Inflammatory macrophage treated with lipopolysaccharide for 1 hour (primary cell): ENCODE measurements at regions not wholly inside any gene's neighbourhood (a gene's known extent, or its start where the extent isn't known, plus 50 kb on each side); places are given as distances from the start of the nearest gene placed in this dataset.
"Not testable (repeated sequence)": the region's sequence is repeated elsewhere in the genome, so short reads cannot be mapped to it uniquely, and the experiment has no call there.

Experiments
- DNase-seq, 2 donors: peaks; one replicate each; pipeline ENCODE4 v3.0.0-alpha.2; 2020 to 2022

DNA sequence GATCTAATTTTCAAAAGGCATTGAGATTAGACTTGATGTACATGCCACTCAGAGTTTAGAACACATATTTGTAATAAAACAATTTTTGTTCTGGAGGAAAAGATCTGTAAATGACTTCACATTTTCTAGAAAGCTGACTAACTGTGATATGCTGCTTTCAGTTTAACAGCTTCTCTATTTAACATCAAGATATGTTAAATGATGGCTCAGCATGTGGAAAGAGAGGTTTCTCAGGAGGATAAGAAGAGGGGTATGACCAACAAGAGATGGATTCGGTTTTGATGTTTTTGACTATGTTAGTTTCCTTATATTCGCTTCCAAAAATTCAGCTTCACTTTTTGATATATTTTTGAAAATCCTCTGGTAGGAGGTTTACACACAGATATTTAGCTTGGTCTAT lies 698.7 kb downstream of the GLUD2 start:
- DNase-seq = no peak

DNA sequence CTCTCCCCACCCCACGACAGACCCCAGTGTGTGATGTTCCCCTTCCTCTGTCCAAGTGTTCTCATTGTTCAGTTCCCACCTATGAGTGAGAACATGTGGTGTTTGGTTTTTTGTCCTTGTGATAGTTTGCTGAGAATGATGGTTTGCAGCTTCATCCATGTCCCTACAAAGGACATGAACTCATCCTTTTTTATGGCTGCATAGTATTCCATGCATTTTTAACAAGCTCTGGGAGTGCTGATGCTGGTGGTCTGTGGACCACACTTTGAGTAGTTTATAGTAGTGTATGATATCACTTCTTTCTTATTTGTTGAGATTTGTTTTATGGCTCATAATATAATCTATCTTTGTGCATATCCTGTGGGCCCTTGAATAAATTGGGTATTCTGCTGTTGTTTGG lies 706.2 kb downstream of the GLUD2 start:
- not testable (repeated sequence) for DNase-seq

- no peak for DNase-seq
Observed at GRCh38 chrX:121754301-121754700, 706.9 kb downstream of the GLUD2 start.

DNA sequence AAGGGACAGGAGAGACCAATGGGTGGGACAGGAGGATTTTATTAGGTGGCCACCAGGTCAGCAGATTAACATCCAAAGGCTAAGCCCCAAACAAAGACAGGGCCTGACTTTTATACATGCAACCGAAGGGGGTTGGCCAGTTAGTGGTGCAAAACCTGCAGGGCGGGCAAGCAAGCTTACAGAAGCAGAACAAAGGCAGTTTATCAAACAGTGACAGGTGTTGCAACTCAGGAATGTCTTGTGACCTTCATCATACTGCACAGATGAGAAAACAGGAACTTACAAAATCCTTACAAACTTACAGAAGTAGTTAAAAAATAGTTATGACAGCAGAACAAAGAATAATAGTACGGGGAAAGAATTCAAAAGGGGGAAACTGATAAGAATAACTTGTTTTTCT lies 708.1 kb downstream of the GLUD2 start:
- no peak for DNase-seq

DNA sequence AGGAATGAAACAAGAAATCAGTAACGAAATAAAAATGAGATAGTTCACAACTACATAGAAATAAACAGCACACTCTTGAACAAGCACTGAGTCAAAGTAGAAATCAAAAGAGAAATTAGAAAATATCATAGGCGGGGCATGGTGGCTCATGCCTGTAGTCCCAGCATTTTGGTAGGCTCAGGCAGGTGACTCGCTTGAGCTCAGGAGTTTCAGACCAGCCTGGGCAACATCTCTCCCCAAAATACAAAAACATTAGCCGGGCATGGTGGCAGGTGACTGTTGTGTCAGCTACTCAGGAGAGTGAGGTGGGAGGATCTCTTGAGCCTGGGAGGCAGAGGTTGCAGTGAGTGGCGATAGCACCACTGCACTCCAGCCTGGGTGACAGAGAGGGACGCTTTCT lies 714.4 kb downstream of the GLUD2 start:
- DNase-seq = no peak

- DNase-seq = no peak
Observed at GRCh38 chrX:121763671-121764070, 716.3 kb downstream of the GLUD2 start.

- DNase-seq = not testable (repeated sequence)
Observed at GRCh38 chrX:121768210-121768609, 720.8 kb downstream of the GLUD2 start.

GRCh38 chrX:121781991-121782390 lies 734.6 kb downstream of the GLUD2 start:
- no peak for DNase-seq

- no peak for DNase-seq
Observed at GRCh38 chrX:121782544-121782943, 735.1 kb downstream of the GLUD2 start.

DNA sequence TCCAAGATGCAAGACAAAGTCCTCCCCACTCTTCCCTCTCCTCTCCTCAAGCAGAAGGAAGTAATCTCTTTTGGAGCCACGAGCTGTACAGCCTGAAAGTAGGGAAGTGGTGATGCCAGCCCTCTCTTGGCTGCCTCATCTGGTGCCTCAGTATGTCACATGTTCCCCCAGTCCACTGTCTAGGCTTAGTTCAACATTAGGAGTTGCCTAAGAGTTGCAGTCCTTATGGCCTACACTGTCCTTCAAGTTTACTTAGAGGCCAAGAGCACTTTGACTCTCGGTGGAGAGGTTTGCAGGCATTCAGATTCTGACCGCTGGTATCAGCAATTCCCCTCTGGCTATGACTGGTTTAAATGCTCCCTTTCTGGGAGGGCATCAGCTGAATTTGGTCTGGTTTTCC lies 735.6 kb downstream of the GLUD2 start:
- no peak for DNase-seq

GRCh38 chrX:121802881-121803412 lies 755.5 kb downstream of the GLUD2 start:
- no peak for DNase-seq

GRCh38 chrX:121823406-121823805 lies 776.0 kb downstream of the GLUD2 start:
- DNase-seq = no peak

DNA sequence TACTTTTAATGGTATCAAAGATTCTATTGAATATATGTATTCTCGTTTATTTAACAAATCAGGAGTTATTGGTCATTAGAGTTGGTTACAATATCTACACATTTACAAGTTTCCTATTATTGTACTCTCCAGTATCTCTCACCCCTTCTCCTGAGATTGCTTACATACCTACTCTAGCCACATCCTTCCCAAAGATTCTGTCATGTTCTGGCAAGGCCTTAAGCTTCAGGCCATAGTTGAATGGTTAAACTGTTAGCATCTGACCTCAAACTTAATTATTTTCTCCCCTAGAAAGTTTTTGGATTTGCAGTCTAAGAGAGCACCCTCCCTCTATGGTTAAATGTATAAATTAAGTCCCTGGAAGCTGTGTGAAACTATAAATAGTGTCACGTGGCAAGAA lies 784.2 kb downstream of the GLUD2 start:
- DNase-seq = no peak

- DNase-seq = no peak
Observed at GRCh38 chrX:121832446-121832845, 785.0 kb downstream of the GLUD2 start.

DNA sequence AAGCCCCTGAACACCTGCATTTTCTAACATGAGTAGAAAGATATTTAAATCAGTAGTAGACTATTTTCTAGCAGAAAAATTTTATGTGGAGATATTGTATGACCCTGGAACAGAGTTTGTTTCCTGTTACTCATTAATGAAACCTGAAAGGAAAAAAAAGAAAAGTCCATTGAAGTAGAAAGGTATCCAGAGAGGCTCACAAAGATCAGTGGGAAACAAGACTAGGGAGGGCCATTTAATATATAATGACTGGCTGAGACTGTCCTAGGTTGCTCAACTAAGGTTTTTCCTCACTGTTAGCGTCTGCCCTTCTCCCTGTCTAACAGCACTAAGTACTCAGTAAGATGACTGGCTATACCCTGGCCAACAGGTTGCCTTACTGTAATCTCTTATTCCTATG lies 788.6 kb downstream of the GLUD2 start:
- DNase-seq = no peak

- no peak for DNase-seq
Observed at GRCh38 chrX:121851033-121851432, 803.6 kb downstream of the GLUD2 start.

DNA sequence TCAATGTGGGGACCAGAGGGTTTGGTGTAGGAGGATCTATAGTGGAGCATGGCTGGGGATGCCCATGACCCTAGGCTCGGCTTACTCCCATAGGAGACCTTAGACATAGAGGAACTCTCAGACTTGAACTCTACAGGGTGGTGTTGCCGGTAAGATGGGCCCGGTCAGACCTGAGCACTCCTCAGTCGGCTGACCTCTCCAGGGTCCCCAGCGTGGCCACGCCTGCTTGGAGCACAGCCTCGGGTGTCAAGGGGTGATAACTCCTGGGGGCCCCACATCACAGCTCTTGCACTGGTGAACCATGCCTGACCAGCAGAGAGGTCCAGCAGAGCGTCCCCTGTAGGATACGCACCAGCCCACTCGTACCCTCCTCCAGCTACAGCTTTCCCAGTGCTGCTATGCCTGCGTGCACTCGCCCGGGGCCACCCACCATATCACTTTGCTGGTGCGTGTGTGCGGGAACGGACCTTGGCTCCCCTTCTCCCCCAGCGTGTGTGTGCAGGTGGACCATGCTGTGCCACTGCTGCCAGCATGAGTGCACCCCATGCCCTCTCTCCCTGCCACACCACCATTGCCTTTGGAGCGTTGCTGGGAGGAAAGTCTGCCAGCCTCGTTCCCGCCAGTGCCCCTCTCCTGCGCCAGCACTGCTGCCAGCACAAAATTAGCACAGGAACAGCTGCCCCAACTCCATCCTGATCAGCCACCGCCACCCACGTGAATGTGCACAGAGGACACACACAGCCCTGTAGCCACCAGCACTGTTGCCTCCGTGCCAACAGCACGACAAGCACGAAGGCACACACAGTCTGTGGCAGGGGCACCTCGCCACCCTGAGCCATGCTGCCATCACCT lies 806.6 kb downstream of the GLUD2 start:
- no peak for DNase-seq

DNA sequence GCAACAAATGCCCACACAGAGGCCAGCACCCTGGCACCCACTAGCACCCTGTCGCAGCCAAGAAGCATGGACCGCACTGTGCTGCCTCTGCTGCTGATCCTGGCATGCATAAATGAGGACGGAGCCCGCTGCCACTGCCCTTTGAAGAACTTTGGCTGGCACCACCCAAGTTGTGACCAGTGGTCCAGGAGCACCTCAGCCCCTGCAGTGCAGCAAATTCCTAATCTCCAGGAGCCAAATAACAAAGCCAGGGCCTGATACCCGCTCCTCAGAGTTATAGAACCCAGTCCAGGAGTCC lies 807.2 kb downstream of the GLUD2 start:
- no peak for DNase-seq

- DNase-seq = no peak
Observed at GRCh38 chrX:121858867-121859647, 811.6 kb downstream of the GLUD2 start.

GRCh38 chrX:121863976-121864375 lies 816.6 kb downstream of the GLUD2 start:
- DNase-seq = no peak

DNA sequence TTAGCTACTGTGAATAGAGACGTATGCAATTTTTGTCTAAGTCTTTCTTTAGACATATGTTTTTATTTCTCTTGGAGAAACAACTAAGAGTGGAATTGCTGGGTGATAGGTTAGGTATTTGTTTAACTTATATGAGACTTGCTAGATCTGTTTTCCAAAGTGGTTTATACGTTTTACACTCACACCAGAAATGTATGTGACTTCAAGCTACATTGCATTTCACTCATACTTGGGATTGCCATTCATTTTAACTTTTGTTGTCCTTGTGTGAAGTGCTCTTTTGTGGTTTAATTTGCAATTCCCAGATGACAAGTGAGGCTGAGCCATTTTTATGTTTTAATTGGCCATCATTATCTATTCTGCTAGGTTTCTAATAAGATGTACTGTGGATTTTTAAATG lies 817.2 kb downstream of the GLUD2 start:
- DNase-seq = no peak

- DNase-seq = no peak
Observed at GRCh38 chrX:121869876-121870477, 822.6 kb downstream of the GLUD2 start.

GRCh38 chrX:121871122-121871521 lies 823.7 kb downstream of the GLUD2 start:
- no peak for DNase-seq

DNA sequence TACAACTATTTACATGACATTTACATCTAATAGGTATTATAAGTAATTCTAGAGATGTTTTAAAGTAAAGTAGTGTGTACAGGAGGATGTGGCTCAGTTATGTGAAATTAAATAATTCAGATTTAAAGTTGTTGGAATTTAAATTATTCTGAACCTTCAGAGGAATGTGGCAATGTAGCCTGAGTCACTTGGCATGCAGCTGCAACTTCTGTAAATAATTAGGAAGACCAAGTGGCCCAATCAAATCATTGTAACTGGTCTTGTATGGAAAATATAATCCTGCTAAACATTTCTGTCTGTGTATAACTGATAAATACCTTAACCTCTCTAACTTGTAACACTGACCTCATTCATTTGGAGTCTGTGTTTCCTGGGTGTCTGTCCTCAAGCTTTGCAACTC lies 828.9 kb downstream of the GLUD2 start:
- DNase-seq = no peak
